ENCODE measurements at regions not wholly inside any gene's neighbourhood (a gene's known extent, or its start where the extent isn't known, plus 50 kb on each side); places are given as distances from the start of the nearest gene placed in this dataset.

DNA sequence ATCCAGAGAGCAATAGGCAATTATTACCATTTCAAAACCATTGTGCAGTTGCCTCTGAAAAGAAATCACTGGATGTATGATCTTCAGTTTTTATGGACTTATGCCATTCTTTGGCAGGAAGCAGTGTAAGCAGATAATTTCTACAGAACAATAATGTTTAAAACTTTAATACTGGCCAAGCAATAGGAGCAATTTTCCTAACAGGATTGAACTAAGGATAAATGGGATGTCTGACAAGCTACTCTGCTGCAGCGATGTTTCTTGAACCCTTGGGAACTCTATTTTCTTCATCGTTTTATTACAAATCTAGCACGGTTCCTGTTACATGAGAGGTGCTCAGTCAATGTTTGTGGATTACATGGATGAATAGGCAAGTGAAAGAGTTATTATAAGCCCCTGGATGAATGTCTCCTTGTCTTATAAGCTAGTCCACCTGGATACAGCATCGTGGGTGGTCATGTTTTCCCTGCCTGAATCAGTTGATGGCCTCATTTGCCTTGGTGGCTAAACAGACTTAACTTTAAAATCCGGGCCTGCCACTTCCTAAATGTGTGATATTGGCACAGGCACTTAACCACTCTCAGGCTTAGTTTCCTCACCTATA, 68.2 kb upstream of the MDM1 start:
- TF ChIP-seq SP1 (IDR thresholded peaks at IDR 0.05) (no peak), FOXM1 (IDR thresholded peaks at IDR 0.05; ENCODE audit: borderline replicate concordance) (no peak), HDGF (IDR thresholded peaks at IDR 0.05; ENCODE audit: borderline replicate concordance) (no peak), LEF1 (IDR thresholded peaks at IDR 0.05; ENCODE audit: borderline replicate concordance) (no peak), ZNF384 (IDR thresholded peaks at IDR 0.05) (no peak), BHLHE40 (IDR thresholded peaks at IDR 0.05; ENCODE audit: borderline replicate concordance) (no peak), ELF4 (IDR thresholded peaks at IDR 0.05) (no peak), FOXA1 (IDR thresholded peaks at IDR 0.05) (no peak), SUZ12 (IDR thresholded peaks at IDR 0.05) (no peak)
